Nephron (organoid): ENCODE measurements at regions not wholly inside any gene's neighbourhood (a gene's known extent, or its start where the extent isn't known, plus 50 kb on each side); places are given as distances from the start of the nearest gene placed in this dataset.

Source experiments
- H3K27ac Mint-ChIP-seq, 3 experiments: 2 replicates each; pipeline ENCODE4 v1.8.0; 2020; ENCODE audit warnings: mixed read lengths in 3 of 3, mild to moderate bottlenecking in 2 of 3, moderate library complexity in 1 of 3
- H3K27me3 Mint-ChIP-seq: 2 replicates; pipeline ENCODE4 v1.8.0; 2021; ENCODE audit warnings: low read depth, mild to moderate bottlenecking, moderate library complexity, mixed read lengths
- H3K36me3 Mint-ChIP-seq: 2 replicates; pipeline ENCODE4 v1.8.0; 2020; ENCODE audit warnings: low read depth, mixed read lengths
- H3K4me1 Mint-ChIP-seq: 2 replicates; pipeline ENCODE4 v1.8.0; 2020; ENCODE audit warnings: mixed read lengths
- H3K4me3 Mint-ChIP-seq, 3 experiments: 2 replicates each; pipeline ENCODE4 v1.8.0; 2020; ENCODE audit warnings: mild to moderate bottlenecking in 3 of 3, mixed read lengths in 3 of 3, moderate library complexity in 2 of 3
- H3K9me3 Mint-ChIP-seq: 2 replicates; pipeline ENCODE4 v1.8.0; 2020; ENCODE audit warnings: mixed read lengths
- CTCF ChIP-seq, 3 experiments: fragments of 200-600 bp; sonication (generic); IDR thresholded peaks; one replicate each; pipeline ENCODE4 v1.5.0; 2021; ENCODE audit warnings: antibody characterized with exemption in 3 of 3; ENCODE audit not compliant: unreplicated experiment in 3 of 3

GRCh38 chr5:3794611-3795010, 199.0 kb downstream of the IRX1 start:
- Mint-ChIP-seq H3K4me1 (no peaks in the 10 kb centered on the region), H3K4me3 (no peak overlapping the region), H3K27me3 (peaks cover 3% of the 10 kb centered on the region), H3K27ac (no peak overlapping the region), H3K36me3 (no peaks in the 10 kb centered on the region), H3K9me3 (peaks cover 5% of the 10 kb centered on the region)
- TF ChIP-seq CTCF (IDR thresholded peaks at IDR 0.05; ENCODE audit: unreplicated experiment in 3 of 3): no peak

GRCh38 chr5:3796736-3797135, 201.1 kb downstream of the IRX1 start:
- no peak for TF ChIP-seq CTCF (IDR thresholded peaks at IDR 0.05; ENCODE audit: unreplicated experiment in 3 of 3)
- H3K9me3 Mint-ChIP-seq: peaks cover 5% of the 10 kb centered on the region
- H3K4me3 Mint-ChIP-seq: no peak overlapping the region
- no peaks in the 10 kb centered on the region for H3K4me1 Mint-ChIP-seq
- H3K27me3 Mint-ChIP-seq: no peaks in the 10 kb centered on the region
- no peaks in the 10 kb centered on the region for H3K36me3 Mint-ChIP-seq
- no peak overlapping the region for H3K27ac Mint-ChIP-seq

- H3K9me3 Mint-ChIP-seq: no peaks in the 10 kb centered on the region
- H3K27me3 Mint-ChIP-seq: no peaks in the 10 kb centered on the region
- no peak overlapping the region for H3K27ac Mint-ChIP-seq
- H3K36me3 Mint-ChIP-seq: no peaks in the 10 kb centered on the region
- H3K4me1 Mint-ChIP-seq: no peaks in the 10 kb centered on the region
- no peak overlapping the region for H3K4me3 Mint-ChIP-seq
- TF ChIP-seq CTCF (IDR thresholded peaks at IDR 0.05; ENCODE audit: unreplicated experiment in 3 of 3): no peak
Measured at GRCh38 chr5:3801967-3802366, 206.3 kb downstream of the IRX1 start.

- Mint-ChIP-seq H3K4me3 (no peak overlapping the region), H3K27me3 (peaks cover 16% of the 10 kb centered on the region), H3K27ac (no peak overlapping the region), H3K4me1 (no peaks in the 10 kb centered on the region), H3K36me3 (no peaks in the 10 kb centered on the region), H3K9me3 (peaks cover 4% of the 10 kb centered on the region)
- no peak for TF ChIP-seq CTCF (IDR thresholded peaks at IDR 0.05; ENCODE audit: unreplicated experiment in 3 of 3)
Measured at GRCh38 chr5:3809455-3809854, 213.8 kb downstream of the IRX1 start.

- H3K4me1 Mint-ChIP-seq: no peaks in the 10 kb centered on the region
- no peak overlapping the region for H3K4me3 Mint-ChIP-seq
- H3K27ac Mint-ChIP-seq: no peak overlapping the region
- no peaks in the 10 kb centered on the region for H3K36me3 Mint-ChIP-seq
- peaks cover 16% of the 10 kb centered on the region for H3K27me3 Mint-ChIP-seq
- no peak for TF ChIP-seq CTCF (IDR thresholded peaks at IDR 0.05; ENCODE audit: unreplicated experiment in 3 of 3)
- H3K9me3 Mint-ChIP-seq: peaks cover 4% of the 10 kb centered on the region
Measured at GRCh38 chr5:3811116-3811515, 215.5 kb downstream of the IRX1 start.

GRCh38 chr5:3818624-3819023, 223.0 kb downstream of the IRX1 start:
- peaks cover 6% of the 10 kb centered on the region for H3K4me1 Mint-ChIP-seq
- H3K36me3 Mint-ChIP-seq: no peaks in the 10 kb centered on the region
- no peaks in the 10 kb centered on the region for H3K9me3 Mint-ChIP-seq
- TF ChIP-seq CTCF (IDR thresholded peaks at IDR 0.05; ENCODE audit: unreplicated experiment in 3 of 3): no peak
- H3K27me3 Mint-ChIP-seq: peaks cover 9% of the 10 kb centered on the region
- no peak overlapping the region for H3K4me3 Mint-ChIP-seq
- H3K27ac Mint-ChIP-seq: no peak overlapping the region
